ENCODE measurements at regions not wholly inside any gene's neighbourhood (a gene's known extent, or its start where the extent isn't known, plus 50 kb on each side); places are given as distances from the start of the nearest gene placed in this dataset.

- Histone ChIP-seq H2AFZ (ENCODE audit: low read depth, low read length) (no peak overlapping the region), H3K4me2 (ENCODE audit: low read length) (no peak overlapping the region), H3K9ac (ENCODE audit: low read length) (no peak overlapping the region), H3K9me3 (ENCODE audit: insufficient read depth, low read length) (no peaks in the 10 kb centered on the region), H3K27ac (ENCODE audit: low read length) (no peak overlapping the region), H3K4me3 (ENCODE audit: low read length) (no peak overlapping the region), H3K79me2 (ENCODE audit: low read length) (no peaks in the 10 kb centered on the region), H3K4me1 (ENCODE audit: low read length) (no peaks in the 10 kb centered on the region), H3K27me3 (ENCODE audit: low read depth, low read length) (no peaks in the 10 kb centered on the region), H3K36me3 (replicated peaks; ENCODE audit: low read depth, low read length) (no peaks in the 10 kb centered on the region), H4K20me1 (ENCODE audit: insufficient read depth, low read length) (no peaks in the 10 kb centered on the region)
- TF ChIP-seq EZH2phosphoT487 (IDR thresholded peaks at IDR 0.05; ENCODE audit: low read depth) (no peak), CTCF (IDR thresholded peaks at IDR 0.05; ENCODE audit: low read depth, low read length) (no peak)
Observed at GRCh38 chr5:102115736-102116135, 180.3 kb downstream of the SLCO4C1 start.

DNA sequence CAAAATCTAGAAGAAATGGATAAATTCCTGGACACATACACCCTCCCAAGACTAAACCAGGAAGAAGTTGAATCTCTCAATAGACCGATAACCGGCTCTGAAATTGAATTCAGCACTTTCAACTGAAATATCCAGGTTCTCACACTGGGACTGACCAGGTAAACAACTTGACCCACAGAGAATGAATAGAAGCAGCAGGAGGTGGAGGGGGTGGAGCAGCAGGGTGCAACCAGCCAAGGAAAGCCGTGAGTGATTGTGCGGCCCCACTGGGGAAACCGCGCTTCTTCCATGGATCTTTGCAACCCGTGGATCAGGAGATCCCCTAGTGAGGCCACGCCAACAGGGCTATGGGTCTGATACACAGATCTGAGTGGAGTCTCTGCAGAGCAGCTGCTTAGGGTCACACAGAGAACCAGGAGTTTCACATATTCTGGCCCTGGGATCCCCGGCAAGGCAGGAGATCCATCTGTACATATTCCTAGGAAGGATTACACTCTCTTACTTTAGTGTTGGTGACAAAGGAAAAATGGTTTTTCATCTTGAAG lies 181.5 kb downstream of the SLCO4C1 start:
- no peak overlapping the region for H3K4me2 ChIP-seq (ENCODE audit: low read length)

DNA sequence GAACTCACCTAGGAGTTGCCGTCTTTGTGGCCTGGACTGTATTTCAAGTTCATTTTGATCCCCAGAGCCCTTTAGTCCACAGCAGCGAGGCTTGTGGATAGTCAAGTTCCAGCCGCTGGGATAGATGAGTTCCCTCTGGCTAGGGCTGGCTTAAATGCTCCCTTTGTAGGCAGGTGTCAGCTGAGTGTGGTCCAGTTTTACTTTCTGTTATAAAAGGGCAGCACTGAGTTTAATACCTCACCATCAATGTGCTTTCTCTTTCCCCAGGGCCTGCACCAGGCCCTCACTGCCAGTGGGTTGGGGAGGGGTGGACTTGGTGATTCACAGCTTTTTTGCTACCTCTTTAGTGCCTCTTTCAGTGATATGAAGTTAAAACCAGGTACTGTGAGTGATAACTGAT lies 188.2 kb downstream of the SLCO4C1 start:
- no peak overlapping the region for H3K9ac ChIP-seq (ENCODE audit: low read length)
- no peak for TF ChIP-seq CTCF (IDR thresholded peaks at IDR 0.05; ENCODE audit: low read depth, low read length)
- no peak for TF ChIP-seq EZH2phosphoT487 (IDR thresholded peaks at IDR 0.05; ENCODE audit: low read depth)
- H3K79me2 ChIP-seq (ENCODE audit: low read length) = no peaks in the 10 kb centered on the region
- H2AFZ ChIP-seq (ENCODE audit: low read depth, low read length) = no peak overlapping the region
- H3K36me3 ChIP-seq (replicated peaks; ENCODE audit: low read depth, low read length) = no peaks in the 10 kb centered on the region
- H3K9me3 ChIP-seq (ENCODE audit: insufficient read depth, low read length) = no peaks in the 10 kb centered on the region
- H3K27me3 ChIP-seq (ENCODE audit: low read depth, low read length) = no peaks in the 10 kb centered on the region
- H3K4me2 ChIP-seq (ENCODE audit: low read length) = no peak overlapping the region
- no peak overlapping the region for H3K27ac ChIP-seq (ENCODE audit: low read length)
- H4K20me1 ChIP-seq (ENCODE audit: insufficient read depth, low read length) = no peaks in the 10 kb centered on the region
- H3K4me3 ChIP-seq (ENCODE audit: low read length) = no peak overlapping the region
- H3K4me1 ChIP-seq (ENCODE audit: low read length) = no peaks in the 10 kb centered on the region

More for the DNA sequence above, 181.5 kb downstream of the SLCO4C1 start:
- Histone ChIP-seq H3K79me2 (ENCODE audit: low read length) (no peaks in the 10 kb centered on the region), H3K27ac (ENCODE audit: low read length) (no peak overlapping the region), H3K4me3 (ENCODE audit: low read length) (no peak overlapping the region), H3K27me3 (ENCODE audit: low read depth, low read length) (no peaks in the 10 kb centered on the region), H3K4me1 (ENCODE audit: low read length) (no peaks in the 10 kb centered on the region), H3K9ac (ENCODE audit: low read length) (no peak overlapping the region), H4K20me1 (ENCODE audit: insufficient read depth, low read length) (no peaks in the 10 kb centered on the region), H3K9me3 (ENCODE audit: insufficient read depth, low read length) (no peaks in the 10 kb centered on the region), H3K36me3 (replicated peaks; ENCODE audit: low read depth, low read length) (no peaks in the 10 kb centered on the region), H2AFZ (ENCODE audit: low read depth, low read length) (no peak overlapping the region)
- TF ChIP-seq CTCF (IDR thresholded peaks at IDR 0.05; ENCODE audit: low read depth, low read length) = no peak
- no peak for TF ChIP-seq EZH2phosphoT487 (IDR thresholded peaks at IDR 0.05; ENCODE audit: low read depth)

DNA sequence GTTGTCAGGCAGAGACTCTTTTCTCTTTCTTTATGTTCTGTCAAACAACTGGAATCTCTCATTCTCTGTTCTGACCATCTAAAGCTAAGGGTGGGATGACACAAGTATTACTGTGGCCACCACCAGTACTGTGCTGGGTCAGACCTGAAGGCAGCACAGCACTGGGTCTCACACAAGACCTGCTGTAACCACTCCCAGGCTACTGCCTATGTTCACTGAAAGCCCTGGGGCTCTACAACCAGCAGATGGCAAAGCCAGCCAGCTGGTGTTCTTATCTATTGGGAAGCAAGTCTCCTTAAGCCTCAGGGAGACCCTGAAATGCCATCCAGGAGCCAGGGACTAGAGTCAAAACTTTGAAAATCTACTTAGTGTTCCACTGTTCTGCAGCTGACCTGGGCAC lies 189.5 kb downstream of the SLCO4C1 start:
- Histone ChIP-seq H3K4me2 (ENCODE audit: low read length) (no peak overlapping the region), H3K36me3 (replicated peaks; ENCODE audit: low read depth, low read length) (no peaks in the 10 kb centered on the region), H2AFZ (ENCODE audit: low read depth, low read length) (no peak overlapping the region), H3K27ac (ENCODE audit: low read length) (no peak overlapping the region), H4K20me1 (ENCODE audit: insufficient read depth, low read length) (no peaks in the 10 kb centered on the region), H3K9ac (ENCODE audit: low read length) (no peak overlapping the region), H3K27me3 (ENCODE audit: low read depth, low read length) (no peaks in the 10 kb centered on the region), H3K4me1 (ENCODE audit: low read length) (no peaks in the 10 kb centered on the region), H3K4me3 (ENCODE audit: low read length) (no peak overlapping the region), H3K79me2 (ENCODE audit: low read length) (no peaks in the 10 kb centered on the region), H3K9me3 (ENCODE audit: insufficient read depth, low read length) (no peaks in the 10 kb centered on the region)
- TF ChIP-seq EZH2phosphoT487 (IDR thresholded peaks at IDR 0.05; ENCODE audit: low read depth) = no peak
- TF ChIP-seq CTCF (IDR thresholded peaks at IDR 0.05; ENCODE audit: low read depth, low read length) = no peak

All from OCI-LY3 (cell line).